Spleen (tissue), 11 donors: ENCODE measurements at regions not wholly inside any gene's neighbourhood (a gene's known extent, or its start where the extent isn't known, plus 50 kb on each side); places are given as distances from the start of the nearest gene placed in this dataset.

Experiments
- DNase-seq: peaks from one replicate; pipeline ENCODE4 v3.0.0-alpha.2; 2020
- H3K27ac ChIP-seq, 8 donors: fragments of 200-600 bp; sonication (generic) in 7 of 8; 1 replicate in 4 of 8; 2 replicates in 4 of 8; pipeline versions ENCODE4 v1.5.0 to v1.8.0; 2016 to 2021; ENCODE audit warnings: inconsistent platforms in 4 of 8, mild to moderate bottlenecking in 4 of 8, moderate library complexity in 1 of 8
- H3K27me3 ChIP-seq, 7 donors: fragments of 200-600 bp; sonication (generic) in 6 of 7; replicated peaks in 1 of 7; 1 replicate in 4 of 7; 2 replicates in 3 of 7; pipeline versions ENCODE4 v1.5.0 to v1.8.0; 2016 to 2021; ENCODE audit warnings: inconsistent platforms in 3 of 7, mild to moderate bottlenecking in 1 of 7
- H3K36me3 ChIP-seq, 6 donors: fragments of 200-600 bp; sonication (generic) in 5 of 6; 1 replicate in 4 of 6; 2 replicates in 2 of 6; pipeline versions ENCODE4 v1.5.0 to v1.8.0; 2016 to 2021; ENCODE audit warnings: inconsistent platforms in 2 of 6
- H3K4me1 ChIP-seq, 6 donors: fragments of 200-600 bp; sonication (generic) in 5 of 6; 1 replicate in 3 of 6; 2 replicates in 3 of 6; pipeline versions ENCODE4 v1.5.0 to v1.8.0; 2016 to 2021; ENCODE audit warnings: inconsistent platforms in 3 of 6
- H3K4me3 ChIP-seq, 8 donors: fragments of 200-600 bp; sonication (generic) in 7 of 8; 1 replicate in 4 of 8; 2 replicates in 4 of 8; pipeline versions ENCODE4 v1.5.0 to v1.8.0; 2016 to 2021; ENCODE audit warnings: inconsistent platforms in 4 of 8, mild to moderate bottlenecking in 4 of 8, moderate library complexity in 2 of 8
- H3K9me3 ChIP-seq, 8 donors: fragments of 200-600 bp; sonication (generic) in 7 of 8; 1 replicate in 4 of 8; 2 replicates in 4 of 8; pipeline versions ENCODE4 v1.5.0 to v1.8.0; 2016 to 2021; ENCODE audit warnings: inconsistent platforms in 4 of 8
- CTCF ChIP-seq, 11 experiments: fragments of 200-600 bp in 7 of 11; fragments of 450-650 bp in 4 of 11; sonication (generic) in 4 of 11; IDR thresholded peaks in 8 of 11; conservative IDR thresholded peaks in 3 of 11; 1 replicate in 7 of 11; 2 replicates in 4 of 11; pipeline versions ENCODE4 v1.4.0 to v1.8.0; 2016 to 2021; ENCODE audit warnings: antibody characterized with exemption in 11 of 11, inconsistent platforms in 4 of 11, mild to moderate bottlenecking in 1 of 11
- POLR2A ChIP-seq, 3 donors: fragments of 450-650 bp; IDR thresholded peaks; one replicate each; pipeline ENCODE4 v1.5.1; 2017; ENCODE audit warnings: antibody characterized with exemption in 3 of 3, mild to moderate bottlenecking in 1 of 3
- POLR2AphosphoS5 ChIP-seq, 3 donors: sonication (generic); formaldehyde crosslinking; IDR thresholded peaks; one replicate each; pipeline ENCODE4 v1.5.1; 2017; ENCODE audit warnings: antibody characterized with exemption in 3 of 3
- WGBS, 5 donors: extraction: QIAGEN DNeasy Blood & Tissue Kit in 3 of 5; methylation state at CpG; one replicate each; pipeline versions ENCODE4 v1.1.5 to v1.1.7; 2013 to 2018; 5-methylcytosine and 5-hydroxymethylcytosine counted together
- intact Hi-C: fragments of 100-400 bp; cut with DNase I; formaldehyde crosslinking; loops from one replicate; pipeline ENCODE4 v1.15.0; 2023; ENCODE audit warnings: low total_unique reads
- donor health status: healthy with polysubstance abuse.
- donor health status: DM: no; HTN: no; CAD: no; lungs with moderate emphysema.
- donor health status: DM: no; HTN: no; CAD: no.
- donor health status: Bipolar disorder and iron deficiency.
- donor health status: healthy.
- donor health status: DM: no; HTN: no; CAD: no.
- donor health status: DM: yes; HTN: yes; CAD: no.

DNA sequence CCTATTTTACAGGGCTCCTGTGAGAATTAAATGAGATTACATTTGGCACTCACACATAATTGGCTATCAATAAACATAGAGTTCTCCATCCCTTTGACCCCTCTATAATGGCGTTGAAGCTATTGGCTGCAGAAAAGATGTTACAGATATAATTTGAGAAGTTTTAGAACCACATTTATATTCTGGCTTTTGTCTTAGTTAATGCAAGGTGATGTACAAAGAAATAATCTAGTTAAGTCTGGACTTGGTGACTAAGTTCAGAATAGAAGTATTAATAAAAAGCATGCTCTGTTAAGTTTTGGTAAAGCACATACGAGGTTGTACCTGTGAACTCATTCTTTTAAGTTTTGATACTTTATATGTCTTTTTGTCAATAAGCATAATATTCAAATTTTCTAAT, 187.1 kb upstream of the HMGA2 start:
- intact Hi-C loops = no loop called here
- Histone ChIP-seq H3K9me3 (no peaks in the 10 kb centered on the region), H3K27me3 (no peaks in the 10 kb centered on the region), H3K27ac (no peak overlapping the region), H3K4me1 (no peaks in the 10 kb centered on the region), H3K36me3 (no peaks in the 10 kb centered on the region), H3K4me3 (no peak overlapping the region)
- 81 to 95% (median 87%) methylated on average over 2 of the region's 2 CpGs for WGBS, 5 donors
- no peak for DNase-seq
- TF ChIP-seq POLR2AphosphoS5 (IDR thresholded peaks at IDR 0.05) (no peak), POLR2A (IDR thresholded peaks at IDR 0.05) (no peak)

DNA sequence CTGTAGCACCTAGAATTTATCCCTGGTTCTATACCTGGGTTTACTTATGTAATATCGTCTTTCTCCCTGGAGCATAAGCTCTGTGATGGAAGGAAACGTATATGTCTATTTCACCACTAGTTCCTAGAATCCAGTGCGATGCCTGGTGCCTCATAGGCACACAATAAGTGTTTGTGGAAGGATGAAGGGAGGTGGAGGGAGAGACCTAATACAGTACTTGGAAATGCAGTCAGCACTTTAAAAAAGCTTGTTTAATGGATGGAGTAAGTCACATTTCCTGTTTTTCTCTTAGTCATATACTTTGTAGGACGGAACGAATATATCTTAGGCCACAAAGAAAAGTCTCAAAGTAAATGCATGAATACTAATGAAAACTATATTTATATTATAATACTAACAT, 186.5 kb upstream of the HMGA2 start:
- no peak for DNase-seq
- no peak overlapping the region for H3K4me3 ChIP-seq
- H3K9me3 ChIP-seq = no peaks in the 10 kb centered on the region
- no peaks in the 10 kb centered on the region for H3K4me1 ChIP-seq
- no peaks in the 10 kb centered on the region for H3K27me3 ChIP-seq
- TF ChIP-seq POLR2A (IDR thresholded peaks at IDR 0.05) (no peak), CTCF (IDR thresholded peaks at IDR 0.05 in 8 of 11, conservative IDR thresholded peaks at IDR 0.05 in 3 of 11) (no peak), POLR2AphosphoS5 (IDR thresholded peaks at IDR 0.05) (no peak)
- no peaks in the 10 kb centered on the region for H3K36me3 ChIP-seq
- WGBS, 5 donors = 66 to 74% (median 68%) methylated on average over 5 of the region's 5 CpGs
- no peak overlapping the region for H3K27ac ChIP-seq
- intact Hi-C loops = no loop called here

GRCh38 chr12:65638324-65638723, 186.0 kb upstream of the HMGA2 start:
- no peaks in the 10 kb centered on the region for H3K27me3 ChIP-seq
- no peaks in the 10 kb centered on the region for H3K36me3 ChIP-seq
- DNase-seq = no peak
- TF ChIP-seq CTCF (IDR thresholded peaks at IDR 0.05 in 8 of 11, conservative IDR thresholded peaks at IDR 0.05 in 3 of 11) (no peak), POLR2A (IDR thresholded peaks at IDR 0.05) (no peak), POLR2AphosphoS5 (IDR thresholded peaks at IDR 0.05) (no peak)
- H3K9me3 ChIP-seq = no peaks in the 10 kb centered on the region
- H3K27ac ChIP-seq = no peak overlapping the region
- H3K4me1 ChIP-seq = no peaks in the 10 kb centered on the region
- intact Hi-C loops = no loop called here
- no peak overlapping the region for H3K4me3 ChIP-seq

- DNase-seq = no peak
- Histone ChIP-seq H3K27me3 (no peaks in the 10 kb centered on the region), H3K4me1 (no peaks in the 10 kb centered on the region), H3K36me3 (no peaks in the 10 kb centered on the region), H3K4me3 (no peak overlapping the region), H3K27ac (no peak overlapping the region), H3K9me3 (no peaks in the 10 kb centered on the region)
- 71 to 89% (median 83%) methylated on average over 3 of the region's 3 CpGs for WGBS, 5 donors
- TF ChIP-seq CTCF (IDR thresholded peaks at IDR 0.05 in 8 of 11, conservative IDR thresholded peaks at IDR 0.05 in 3 of 11) = no peak
- intact Hi-C loops = no loop called here
Observed at GRCh38 chr12:65640489-65640901, 183.8 kb upstream of the HMGA2 start.

DNA sequence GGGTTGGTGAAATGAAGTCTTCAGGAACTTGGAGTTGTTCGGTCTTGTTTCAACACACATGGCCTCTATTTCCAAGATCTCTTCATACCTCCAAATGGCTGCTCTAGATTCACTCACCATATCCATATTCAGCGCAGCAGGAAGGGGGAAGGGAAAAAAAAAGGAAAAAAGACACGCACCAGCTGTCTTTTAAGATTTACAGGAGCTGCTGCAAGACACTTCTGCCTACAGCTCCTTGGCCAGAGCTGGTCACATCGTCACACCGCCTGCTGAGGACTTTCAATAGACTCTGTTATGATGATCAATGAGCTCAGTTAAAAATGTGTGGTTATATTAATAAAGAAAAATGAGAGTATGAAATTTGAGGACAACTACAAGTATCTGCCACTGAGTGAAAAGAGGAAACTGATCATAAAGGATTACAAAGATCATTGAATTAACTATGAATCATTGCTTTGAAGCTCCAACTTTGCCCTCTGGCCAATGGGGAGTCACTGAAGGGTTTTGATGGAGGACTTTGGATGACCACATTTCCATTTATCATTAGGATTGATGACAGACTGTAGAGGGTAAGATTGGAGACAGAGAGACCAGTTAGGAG, 182.1 kb upstream of the HMGA2 start:
- H3K4me1 ChIP-seq = no peaks in the 10 kb centered on the region
- intact Hi-C loops = no loop called here
- no peaks in the 10 kb centered on the region for H3K9me3 ChIP-seq
- no peak for TF ChIP-seq POLR2AphosphoS5 (IDR thresholded peaks at IDR 0.05)
- TF ChIP-seq CTCF (IDR thresholded peaks at IDR 0.05 in 8 of 11, conservative IDR thresholded peaks at IDR 0.05 in 3 of 11) = no peak
- no peak for TF ChIP-seq POLR2A (IDR thresholded peaks at IDR 0.05)
- no peaks in the 10 kb centered on the region for H3K36me3 ChIP-seq
- no peak overlapping the region for H3K27ac ChIP-seq
- DNase-seq = no peak
- H3K27me3 ChIP-seq = no peaks in the 10 kb centered on the region
- no peak overlapping the region for H3K4me3 ChIP-seq
- WGBS, 5 donors = 76 to 86% (median 80%) methylated on average over 5 of the region's 5 CpGs
